Mucosa of rectum (tissue), 2 donors: ENCODE measurements at regions not wholly inside any gene's neighbourhood (a gene's known extent, or its start where the extent isn't known, plus 50 kb on each side); places are given as distances from the start of the nearest gene placed in this dataset.

ENCODE experiments used
- H3K27ac ChIP-seq, 2 donors: one replicate each; pipeline ENCODE4 v1.7.0; 2013; ENCODE audit warnings: inconsistent platforms in 2 of 2, low read depth in 2 of 2, low read length in 2 of 2
- H3K27me3 ChIP-seq, 2 donors: one replicate each; pipeline ENCODE4 v1.7.0; 2013; ENCODE audit warnings: low read length in 2 of 2; ENCODE audit not compliant: control insufficient read depth in 2 of 2, insufficient read depth in 2 of 2
- H3K36me3 ChIP-seq, 2 donors: one replicate each; pipeline ENCODE4 v1.7.0; 2013; ENCODE audit warnings: low read length in 2 of 2; ENCODE audit not compliant: control insufficient read depth in 2 of 2, insufficient read depth in 2 of 2
- H3K4me1 ChIP-seq, 2 donors: one replicate each; pipeline ENCODE4 v1.7.0; 2013; ENCODE audit warnings: low read length in 2 of 2, mild to moderate bottlenecking in 1 of 2; ENCODE audit not compliant: control insufficient read depth in 2 of 2, insufficient read depth in 2 of 2
- H3K4me3 ChIP-seq, 2 donors: one replicate each; pipeline ENCODE4 v1.7.0; 2013; ENCODE audit warnings: low read length in 2 of 2
- H3K9ac ChIP-seq, 2 donors: one replicate each; pipeline ENCODE4 v1.7.0; 2013; ENCODE audit warnings: low read length in 2 of 2, low read depth in 1 of 2, mild to moderate bottlenecking in 1 of 2
- H3K9me3 ChIP-seq, 2 donors: one replicate each; pipeline ENCODE4 v1.7.0; 2013; ENCODE audit warnings: low read length in 2 of 2; ENCODE audit not compliant: control insufficient read depth in 2 of 2
- donor health status: healthy.
- donor health status: Normal muscosa, but diverticular disease.

- H3K4me1 ChIP-seq, result no peaks in the 10 kb centered on the region
- no peaks in the 10 kb centered on the region for H3K27me3 ChIP-seq
- H3K4me3 ChIP-seq, result no peak overlapping the region
- no peak overlapping the region for H3K27ac ChIP-seq
- no peaks in the 10 kb centered on the region for H3K9me3 ChIP-seq
- no peak overlapping the region for H3K9ac ChIP-seq
- H3K36me3 ChIP-seq, result no peaks in the 10 kb centered on the region
Observed at GRCh38 chr10:107398115-107398514, 233.6 kb upstream of the SORCS1 start.

- Histone ChIP-seq H3K4me1 (no peaks in the 10 kb centered on the region), H3K36me3 (no peaks in the 10 kb centered on the region), H3K9ac (no peak overlapping the region), H3K27me3 (no peaks in the 10 kb centered on the region), H3K4me3 (no peak overlapping the region), H3K9me3 (no peaks in the 10 kb centered on the region), H3K27ac (no peak overlapping the region)
Observed at GRCh38 chr10:107391901-107392300, 227.4 kb upstream of the SORCS1 start.

GRCh38 chr10:107390563-107390962, 226.1 kb upstream of the SORCS1 start:
- Histone ChIP-seq H3K9ac (no peak overlapping the region), H3K4me3 (no peak overlapping the region), H3K36me3 (no peaks in the 10 kb centered on the region), H3K27me3 (no peaks in the 10 kb centered on the region), H3K9me3 (no peaks in the 10 kb centered on the region), H3K27ac (no peak overlapping the region), H3K4me1 (no peaks in the 10 kb centered on the region)

- Histone ChIP-seq H3K36me3 (no peaks in the 10 kb centered on the region), H3K9me3 (no peaks in the 10 kb centered on the region), H3K27me3 (no peaks in the 10 kb centered on the region), H3K4me3 (no peak overlapping the region), H3K4me1 (no peaks in the 10 kb centered on the region), H3K27ac (no peak overlapping the region), H3K9ac (no peak overlapping the region)
Observed at GRCh38 chr10:107383357-107383756, 218.9 kb upstream of the SORCS1 start.

DNA sequence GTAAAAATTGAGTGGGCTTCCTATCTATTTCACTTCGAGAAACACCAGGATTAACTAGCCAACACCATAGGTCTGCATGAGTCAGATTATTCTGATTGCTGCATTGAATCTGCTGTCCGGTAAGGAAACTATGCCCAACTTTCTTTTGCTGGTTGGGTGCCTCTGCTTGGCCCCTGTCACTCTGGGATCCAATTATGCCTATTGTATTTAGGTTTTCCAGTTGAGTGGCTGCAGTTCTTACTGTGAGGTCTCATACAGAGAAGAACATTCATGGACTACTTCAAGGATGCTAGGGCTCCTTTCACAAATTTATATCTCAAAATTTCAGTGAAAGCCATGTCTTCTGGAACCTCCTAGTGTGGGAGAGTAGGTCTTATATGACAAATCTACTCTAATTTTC, 215.1 kb upstream of the SORCS1 start:
- Histone ChIP-seq H3K27ac (no peak overlapping the region), H3K36me3 (no peaks in the 10 kb centered on the region), H3K27me3 (no peaks in the 10 kb centered on the region), H3K4me1 (no peaks in the 10 kb centered on the region), H3K9me3 (no peaks in the 10 kb centered on the region), H3K9ac (no peak overlapping the region), H3K4me3 (no peak overlapping the region)

- no peak overlapping the region for H3K27ac ChIP-seq
- no peaks in the 10 kb centered on the region for H3K27me3 ChIP-seq
- H3K4me3 ChIP-seq, result no peak overlapping the region
- H3K4me1 ChIP-seq, result no peaks in the 10 kb centered on the region
- H3K36me3 ChIP-seq, result no peaks in the 10 kb centered on the region
- H3K9ac ChIP-seq, result no peak overlapping the region
- H3K9me3 ChIP-seq, result no peaks in the 10 kb centered on the region
Observed at GRCh38 chr10:107371801-107372200, 207.3 kb upstream of the SORCS1 start.

GRCh38 chr10:107364872-107365271, 200.4 kb upstream of the SORCS1 start:
- Histone ChIP-seq H3K4me1 (no peaks in the 10 kb centered on the region), H3K27ac (no peak overlapping the region), H3K4me3 (no peak overlapping the region), H3K9ac (no peak overlapping the region), H3K27me3 (no peaks in the 10 kb centered on the region), H3K9me3 (no peaks in the 10 kb centered on the region), H3K36me3 (no peaks in the 10 kb centered on the region)

- no peaks in the 10 kb centered on the region for H3K9me3 ChIP-seq
- H3K27ac ChIP-seq, result no peak overlapping the region
- no peak overlapping the region for H3K9ac ChIP-seq
- no peak overlapping the region for H3K4me3 ChIP-seq
- no peaks in the 10 kb centered on the region for H3K4me1 ChIP-seq
- H3K36me3 ChIP-seq, result no peaks in the 10 kb centered on the region
- H3K27me3 ChIP-seq, result no peaks in the 10 kb centered on the region
Observed at GRCh38 chr10:107362306-107362705, 197.8 kb upstream of the SORCS1 start.

- Histone ChIP-seq H3K36me3 (no peaks in the 10 kb centered on the region), H3K4me3 (no peak overlapping the region), H3K9me3 (no peaks in the 10 kb centered on the region), H3K4me1 (no peaks in the 10 kb centered on the region), H3K27me3 (no peaks in the 10 kb centered on the region), H3K9ac (no peak overlapping the region), H3K27ac (no peak overlapping the region)
Observed at GRCh38 chr10:107357033-107357432, 192.5 kb upstream of the SORCS1 start.

DNA sequence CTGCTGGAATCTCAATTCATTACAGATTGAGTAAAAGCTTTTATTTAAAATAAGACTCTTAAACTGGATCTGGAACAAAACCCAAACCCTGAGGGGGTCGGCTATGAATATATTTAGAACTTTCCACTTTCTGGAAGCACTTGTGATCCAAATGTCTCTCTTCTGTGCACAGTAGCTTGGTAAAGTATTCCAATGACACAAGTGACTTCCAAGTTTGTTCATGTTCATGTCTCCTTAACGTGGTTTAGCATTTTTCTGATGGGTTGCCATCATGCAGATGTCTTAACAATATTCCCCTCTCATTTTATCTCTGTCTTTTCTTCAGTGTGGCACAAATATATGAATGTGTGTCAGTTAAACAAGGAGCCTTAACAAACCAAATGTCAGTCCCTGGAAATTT, 191.9 kb upstream of the SORCS1 start:
- Histone ChIP-seq H3K9me3 (no peaks in the 10 kb centered on the region), H3K4me3 (no peak overlapping the region), H3K4me1 (no peaks in the 10 kb centered on the region), H3K36me3 (no peaks in the 10 kb centered on the region), H3K9ac (no peak overlapping the region), H3K27ac (no peak overlapping the region), H3K27me3 (no peaks in the 10 kb centered on the region)

DNA sequence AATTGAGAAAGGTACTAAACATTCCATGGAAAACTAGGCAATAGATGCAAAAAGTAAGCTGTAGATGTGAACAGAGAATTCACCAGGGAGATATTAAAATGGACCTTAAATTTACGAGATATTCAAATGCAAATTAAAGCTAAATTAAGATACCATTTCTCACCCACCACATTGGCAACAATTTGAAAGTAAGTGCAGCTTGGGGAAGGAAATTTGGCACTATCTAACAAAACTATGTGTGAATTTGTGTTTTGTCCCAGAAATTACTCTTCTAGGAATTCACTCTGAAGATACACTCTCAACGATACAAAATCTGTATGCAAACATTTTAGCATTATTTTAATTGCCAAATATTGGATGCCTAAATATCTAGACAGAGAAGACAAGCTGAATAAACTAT, 178.2 kb upstream of the SORCS1 start:
- H3K9me3 ChIP-seq, result no peaks in the 10 kb centered on the region
- no peak overlapping the region for H3K27ac ChIP-seq
- H3K36me3 ChIP-seq, result no peaks in the 10 kb centered on the region
- no peak overlapping the region for H3K4me3 ChIP-seq
- H3K4me1 ChIP-seq, result no peaks in the 10 kb centered on the region
- H3K27me3 ChIP-seq, result no peaks in the 10 kb centered on the region
- H3K9ac ChIP-seq, result no peak overlapping the region
